Astrocyte of the spinal cord (primary cell): ENCODE measurements at regions not wholly inside any gene's neighbourhood (a gene's known extent, or its start where the extent isn't known, plus 50 kb on each side); places are given as distances from the start of the nearest gene placed in this dataset.
"Not testable (repeated sequence)": the region's sequence is repeated elsewhere in the genome, so short reads cannot be mapped to it uniquely, and the experiment has no call there.

ENCODE experiments used
- DNase-seq: peaks from one replicate; pipeline ENCODE4 v3.0.0; 2011; ENCODE audit warnings: low read depth, low spot score
- H3K4me3 ChIP-seq: 2 replicates; pipeline ENCODE4 v1.5.1; 2011; ENCODE audit warnings: low read depth, mild to moderate bottlenecking, low read length, moderate library complexity
- in situ Hi-C: cut with HindIII; loops from 2 replicates; pipeline ENCODE4 v1.10.0; 2017; ENCODE audit warnings: low sequenced_read_pairs
- TF ChIP-seq, protein P1 (sequence below): IDR thresholded peaks from 2 replicates; pipeline ENCODE4 v1.5.1; 2012; ENCODE audit warnings: low read depth, mild to moderate bottlenecking, low read length, inconsistent platforms

DNA sequence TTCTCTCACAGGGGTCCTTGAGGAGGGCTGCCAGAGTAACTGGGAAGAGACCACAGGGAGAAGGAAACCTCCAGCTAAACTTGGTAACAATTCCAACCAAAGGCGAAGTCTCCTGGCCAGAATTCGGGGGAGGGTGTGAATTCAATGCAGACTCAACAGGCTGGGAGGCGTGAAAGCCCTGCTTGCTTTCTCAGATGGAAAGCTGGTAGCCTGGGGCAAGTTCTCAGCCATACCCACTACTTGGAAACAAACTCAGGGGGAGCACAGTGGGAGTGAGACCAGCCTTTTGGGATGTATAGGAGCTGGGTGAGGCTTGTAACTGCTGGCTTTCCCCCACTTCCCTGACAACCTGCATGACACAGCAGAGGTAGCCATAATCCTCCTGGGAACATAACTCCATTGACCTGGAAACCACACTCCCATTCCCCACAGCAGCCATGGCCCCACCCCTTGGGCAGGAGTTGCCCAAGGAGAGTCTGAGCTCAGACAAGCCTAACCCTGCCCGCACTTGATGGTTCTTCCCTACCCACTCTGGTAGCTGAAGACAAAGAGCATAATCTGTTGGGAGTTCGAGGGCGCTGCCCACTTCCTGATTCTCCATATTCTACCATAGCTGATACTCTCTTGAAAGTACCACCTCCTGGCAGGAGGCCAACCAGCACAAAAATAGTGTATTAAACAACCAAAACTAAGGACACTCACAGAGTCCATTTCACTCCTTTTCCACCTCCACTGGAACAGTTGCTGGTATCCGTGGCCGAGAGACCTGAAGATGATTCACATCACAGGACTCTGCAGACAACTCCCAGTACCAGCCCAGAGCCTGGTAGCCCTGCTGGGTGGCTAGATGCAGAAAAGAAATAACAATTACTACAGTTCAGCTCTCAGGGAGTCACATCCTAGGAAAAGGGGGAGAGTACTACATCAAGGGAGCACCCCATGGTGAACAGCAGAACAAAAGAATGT lies 123.8 kb downstream of the FAM170A start:
- DNase-seq: no peak
- TF ChIP-seq, protein P1, sequence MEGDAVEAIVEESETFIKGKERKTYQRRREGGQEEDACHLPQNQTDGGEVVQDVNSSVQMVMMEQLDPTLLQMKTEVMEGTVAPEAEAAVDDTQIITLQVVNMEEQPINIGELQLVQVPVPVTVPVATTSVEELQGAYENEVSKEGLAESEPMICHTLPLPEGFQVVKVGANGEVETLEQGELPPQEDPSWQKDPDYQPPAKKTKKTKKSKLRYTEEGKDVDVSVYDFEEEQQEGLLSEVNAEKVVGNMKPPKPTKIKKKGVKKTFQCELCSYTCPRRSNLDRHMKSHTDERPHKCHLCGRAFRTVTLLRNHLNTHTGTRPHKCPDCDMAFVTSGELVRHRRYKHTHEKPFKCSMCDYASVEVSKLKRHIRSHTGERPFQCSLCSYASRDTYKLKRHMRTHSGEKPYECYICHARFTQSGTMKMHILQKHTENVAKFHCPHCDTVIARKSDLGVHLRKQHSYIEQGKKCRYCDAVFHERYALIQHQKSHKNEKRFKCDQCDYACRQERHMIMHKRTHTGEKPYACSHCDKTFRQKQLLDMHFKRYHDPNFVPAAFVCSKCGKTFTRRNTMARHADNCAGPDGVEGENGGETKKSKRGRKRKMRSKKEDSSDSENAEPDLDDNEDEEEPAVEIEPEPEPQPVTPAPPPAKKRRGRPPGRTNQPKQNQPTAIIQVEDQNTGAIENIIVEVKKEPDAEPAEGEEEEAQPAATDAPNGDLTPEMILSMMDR: no peak
- no peak overlapping the region for H3K4me3 ChIP-seq
- in situ Hi-C loops: no loop called here

DNA sequence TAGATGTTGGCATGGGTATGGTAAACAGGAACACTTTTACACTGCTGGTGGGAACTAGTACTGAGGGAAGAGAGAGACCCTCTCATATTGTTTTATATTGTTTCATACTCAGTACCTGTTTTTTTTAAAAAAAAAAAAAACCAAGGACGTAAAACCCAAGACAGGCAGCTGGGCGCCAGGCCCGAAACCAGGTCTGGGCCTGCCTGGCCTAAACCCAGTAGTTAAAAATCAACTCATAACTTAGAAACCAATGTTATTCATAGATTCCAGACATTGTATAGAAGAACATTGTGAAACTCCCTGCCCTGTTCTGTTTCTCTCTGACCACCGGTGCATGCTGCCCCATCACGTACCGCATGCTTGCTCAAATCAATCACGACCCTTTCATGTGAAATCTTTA lies 125.5 kb downstream of the FAM170A start:
- in situ Hi-C loops, H3K4me3 ChIP-seq, DNase-seq: not testable (repeated sequence)

DNA sequence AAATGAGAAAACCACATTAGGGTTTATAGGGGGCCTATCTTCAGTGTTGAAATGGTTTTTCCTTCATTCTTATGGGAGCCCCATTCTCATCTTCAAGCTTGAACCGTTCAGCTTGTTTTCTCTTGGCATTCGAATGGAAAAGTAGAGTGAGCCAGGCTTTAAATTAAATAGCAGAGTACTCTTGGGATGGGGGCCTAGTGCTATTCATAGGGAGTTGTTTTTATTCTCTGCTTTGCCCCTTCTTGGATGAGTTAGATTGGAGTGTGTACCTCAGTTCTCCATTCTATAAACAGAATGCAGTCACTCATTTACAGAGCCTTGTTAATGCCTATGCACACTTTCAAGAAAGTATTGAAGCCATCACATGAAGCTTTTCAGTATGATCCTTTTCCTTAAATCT lies 127.9 kb downstream of the FAM170A start:
- no peak overlapping the region for H3K4me3 ChIP-seq
- in situ Hi-C loops: no loop called here
- DNase-seq: no peak
- TF ChIP-seq, protein P1: no peak

DNA sequence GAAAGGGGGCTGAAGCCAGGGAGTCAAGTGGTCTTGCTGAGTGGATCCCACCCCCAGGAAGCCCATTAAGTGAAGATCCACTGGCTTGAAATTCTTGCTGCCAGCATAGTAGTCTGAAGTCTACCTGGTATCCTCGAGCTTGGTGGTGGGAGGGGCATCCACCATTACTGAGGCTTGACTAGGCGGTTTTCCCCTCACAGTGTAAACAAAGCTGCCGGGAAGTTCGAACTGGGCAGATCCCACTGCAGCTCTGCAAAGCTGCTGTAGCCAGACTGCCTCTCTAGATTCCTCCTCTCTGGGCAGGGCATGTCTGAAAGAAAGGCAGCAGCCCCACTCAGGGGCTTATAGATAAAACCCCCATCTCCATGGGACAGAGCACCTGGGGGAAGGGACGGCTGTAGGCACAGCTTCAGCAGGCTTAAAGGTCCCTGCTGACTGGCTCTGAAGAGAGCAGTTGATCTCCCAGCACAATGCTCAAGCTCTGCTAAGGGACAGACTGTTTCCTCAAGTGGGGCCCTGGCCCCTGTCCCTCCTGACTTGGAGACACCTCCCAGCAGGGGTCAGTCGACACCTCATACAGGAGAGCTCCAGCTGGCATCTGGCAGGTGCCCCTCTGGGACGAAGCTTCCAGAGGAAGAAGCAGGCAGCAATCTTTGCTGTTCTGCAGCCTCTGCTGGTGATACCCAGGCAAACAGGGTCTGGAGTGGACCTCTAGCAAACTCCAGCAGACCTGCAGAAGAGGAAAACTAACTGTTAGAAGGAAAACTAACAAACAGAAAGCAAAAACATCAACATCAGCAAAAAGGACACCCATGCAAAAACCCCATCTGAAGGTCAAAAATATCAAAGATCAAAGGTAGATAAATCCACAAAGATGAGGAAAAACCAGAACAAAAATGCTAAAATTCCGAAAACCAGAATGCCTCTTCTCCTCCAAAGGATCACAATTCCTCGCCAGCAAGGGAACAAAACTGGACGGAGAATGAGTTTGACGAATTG lies 140.6 kb downstream of the FAM170A start:
- DNase-seq, H3K4me3 ChIP-seq, in situ Hi-C loops: not testable (repeated sequence)

DNA sequence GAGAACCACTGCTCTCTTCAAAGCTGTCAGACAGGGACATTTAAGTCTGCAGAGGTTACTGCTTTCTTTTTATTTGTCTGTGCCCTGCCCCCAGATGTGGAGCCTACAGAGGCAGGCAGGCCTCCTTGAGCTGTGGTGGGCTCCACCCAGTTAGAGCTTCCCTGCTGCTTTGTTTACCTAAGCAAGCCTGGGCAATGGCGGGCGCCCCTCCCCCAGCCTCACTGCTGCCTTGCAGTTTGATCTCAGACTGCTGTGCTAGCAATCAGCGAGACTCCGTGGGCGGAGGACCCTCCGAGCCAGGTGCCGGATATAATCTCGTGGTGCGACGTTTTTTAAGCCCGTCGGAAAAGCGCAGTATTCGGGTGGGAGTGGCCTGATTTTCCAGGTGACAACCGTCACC lies 150.8 kb downstream of the FAM170A start:
- DNase-seq, in situ Hi-C loops, H3K4me3 ChIP-seq: not testable (repeated sequence)

DNA sequence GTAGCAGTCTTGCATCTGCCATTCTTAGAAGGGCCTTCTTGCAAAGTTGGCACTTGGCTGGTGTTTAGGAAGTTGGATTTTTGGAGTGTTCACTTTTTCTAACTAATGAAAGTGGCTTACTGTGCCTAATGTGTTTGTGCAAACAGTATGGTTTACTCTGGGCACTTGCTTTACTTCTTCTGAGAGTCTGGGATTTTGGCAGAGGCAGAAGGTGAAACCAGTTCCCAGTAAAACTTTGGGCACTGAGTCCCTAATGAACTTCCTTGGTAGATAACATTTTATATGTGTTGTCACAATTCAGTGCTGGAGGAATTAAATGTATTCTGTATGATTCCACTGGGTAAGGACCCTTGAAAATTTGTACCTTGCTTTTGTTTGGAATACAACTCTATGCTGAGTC lies 155.7 kb downstream of the FAM170A start:
- in situ Hi-C loops: no loop called here
- H3K4me3 ChIP-seq: no peak overlapping the region
- TF ChIP-seq, protein P1: no peak
- no peak for DNase-seq

DNA sequence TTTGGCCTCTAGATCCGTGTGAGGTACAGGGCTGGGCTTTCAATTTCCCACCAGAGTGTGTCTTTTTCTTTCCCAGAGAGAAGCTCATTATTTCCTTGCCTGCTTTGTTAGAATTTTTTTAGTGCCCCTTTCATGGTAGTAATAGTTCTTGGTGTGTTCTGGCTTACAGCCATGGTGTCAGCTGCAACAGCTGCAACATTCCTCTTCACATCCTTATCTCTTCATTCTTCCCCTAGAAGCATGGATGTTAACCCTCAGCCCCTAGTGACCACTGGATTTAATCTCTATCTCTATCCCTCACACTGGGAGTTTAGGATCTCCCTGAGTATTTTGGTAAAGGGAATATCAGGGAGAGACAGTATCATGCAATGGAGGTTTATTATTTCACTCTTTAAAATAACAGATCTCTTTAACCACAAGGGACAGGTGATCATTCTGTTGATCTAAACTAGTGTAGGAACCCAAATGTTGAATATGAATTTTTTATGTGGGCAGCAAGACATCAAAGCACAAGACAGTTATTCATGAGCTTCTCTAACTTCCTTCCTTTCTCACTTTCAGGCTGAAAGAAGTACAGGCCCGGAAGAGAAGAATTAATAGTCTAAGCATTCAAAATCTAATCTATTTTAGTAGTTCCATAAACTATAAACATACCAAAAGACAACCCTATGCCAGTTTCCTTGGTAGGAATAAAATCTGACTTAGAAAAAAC lies 160.2 kb downstream of the FAM170A start:
- in situ Hi-C loops: no loop called here
- no peak for DNase-seq
- H3K4me3 ChIP-seq: no peak overlapping the region
- TF ChIP-seq, protein P1: no peak
